NCI-H2029 treated with DMSO at 0.1 percent for 48 hours (cell line): ENCODE measurements at regions not wholly inside any gene's neighbourhood (a gene's known extent, or its start where the extent isn't known, plus 50 kb on each side); places are given as distances from the start of the nearest gene placed in this dataset.
"Not testable (repeated sequence)": the region's sequence is repeated elsewhere in the genome, so short reads cannot be mapped to it uniquely, and the experiment has no call there.

ENCODE experiments used
- DNase-seq: peaks from one replicate; lab custom pipeline; 2025; lab: John Stamatoyannopoulos, UW

DNA sequence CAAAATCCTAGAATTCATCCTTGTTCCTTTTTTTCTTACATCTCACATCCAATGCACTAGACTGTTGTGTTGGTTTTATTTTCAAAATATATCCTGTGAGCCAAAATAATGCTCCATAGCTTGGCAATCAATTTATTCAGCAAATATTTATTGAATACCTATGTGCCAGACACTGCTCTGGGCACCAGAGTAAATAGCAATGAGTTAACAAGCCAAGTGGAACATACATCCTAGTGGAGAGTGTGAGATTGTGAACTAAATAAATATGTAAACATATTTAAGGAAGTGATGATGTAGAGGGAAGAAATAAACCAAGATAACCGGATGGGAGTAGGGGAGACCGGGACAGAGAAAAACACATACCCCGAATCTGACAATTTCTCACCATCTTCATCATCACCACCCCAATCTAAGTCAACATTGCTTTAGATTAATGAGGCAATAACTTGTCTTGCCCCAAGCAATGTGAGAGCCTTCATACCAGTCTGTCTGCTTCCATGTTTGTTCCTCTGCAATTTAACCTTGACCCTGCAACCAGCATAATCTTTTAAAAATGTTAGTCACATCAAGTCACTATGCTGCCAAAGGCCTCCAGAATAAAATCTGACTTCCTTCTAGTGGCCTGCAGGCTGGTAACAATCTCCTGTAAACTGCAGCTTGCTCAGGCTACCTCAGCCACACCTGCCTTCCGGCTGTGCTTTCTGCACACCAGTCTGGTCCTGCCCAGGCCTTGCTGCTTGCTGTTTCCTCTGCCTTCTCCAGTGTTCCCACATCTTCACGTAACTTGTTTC is 199.2 kb downstream of the DLEU7 start:
- no peak for DNase-seq

DNA sequence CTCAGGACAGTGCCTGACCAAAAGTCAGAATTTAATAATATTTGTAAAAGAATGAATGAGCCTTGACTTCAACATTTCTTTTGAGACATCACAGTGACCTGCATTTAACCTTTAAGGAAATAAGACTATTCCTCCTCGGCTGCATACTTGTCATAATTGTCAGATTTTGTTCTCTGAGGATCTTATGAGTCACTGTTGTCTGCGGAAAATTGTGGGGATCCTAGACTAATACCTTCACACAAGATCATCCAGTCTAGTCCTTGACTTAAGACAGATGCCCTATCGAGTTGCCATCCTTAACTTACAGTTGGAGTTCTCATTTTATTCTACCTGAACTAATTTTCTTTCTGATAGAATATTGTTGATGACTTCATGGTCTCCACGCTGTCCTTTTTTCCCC is 198.4 kb downstream of the DLEU7 start:
- no peak for DNase-seq

DNA sequence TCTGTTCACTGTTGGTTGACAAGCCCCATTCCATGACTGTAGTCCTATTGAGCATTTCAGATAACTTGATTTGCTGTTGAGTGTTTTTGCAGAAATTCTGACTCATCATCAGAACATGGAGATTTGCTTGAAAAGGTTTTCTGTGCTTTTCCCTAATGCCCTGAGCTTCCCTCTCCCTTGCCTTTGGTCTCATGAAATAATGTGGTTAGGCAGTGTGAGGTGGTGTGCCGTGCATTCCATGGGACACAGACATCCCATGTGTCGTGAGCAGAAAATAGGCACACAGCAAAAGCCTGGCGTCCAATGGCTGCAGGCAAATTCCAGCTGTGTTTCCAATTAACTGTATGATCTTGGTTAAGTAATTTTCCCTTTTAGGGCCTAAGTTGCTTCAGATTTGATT is 197.4 kb downstream of the DLEU7 start:
- no peak for DNase-seq

DNA sequence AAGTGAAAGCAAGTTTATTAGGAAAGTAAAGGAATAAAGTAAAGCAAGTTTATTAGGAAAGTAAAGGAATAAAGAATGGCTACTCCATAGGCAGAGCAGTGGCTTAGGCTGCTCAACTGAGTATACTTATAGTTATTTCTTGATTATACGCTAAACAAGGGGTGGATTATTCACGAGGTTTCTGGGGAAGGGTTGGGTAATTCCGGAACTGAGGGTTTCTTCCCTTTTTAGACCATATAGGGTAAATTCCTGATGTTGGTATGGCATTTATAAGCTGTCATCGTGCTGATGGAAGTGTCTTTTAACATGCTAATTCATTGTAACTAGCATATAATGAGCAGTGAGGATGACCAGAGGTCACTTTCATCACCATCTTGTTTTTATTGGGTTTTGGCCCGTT is 194.3 kb downstream of the DLEU7 start:
- no peak for DNase-seq

DNA sequence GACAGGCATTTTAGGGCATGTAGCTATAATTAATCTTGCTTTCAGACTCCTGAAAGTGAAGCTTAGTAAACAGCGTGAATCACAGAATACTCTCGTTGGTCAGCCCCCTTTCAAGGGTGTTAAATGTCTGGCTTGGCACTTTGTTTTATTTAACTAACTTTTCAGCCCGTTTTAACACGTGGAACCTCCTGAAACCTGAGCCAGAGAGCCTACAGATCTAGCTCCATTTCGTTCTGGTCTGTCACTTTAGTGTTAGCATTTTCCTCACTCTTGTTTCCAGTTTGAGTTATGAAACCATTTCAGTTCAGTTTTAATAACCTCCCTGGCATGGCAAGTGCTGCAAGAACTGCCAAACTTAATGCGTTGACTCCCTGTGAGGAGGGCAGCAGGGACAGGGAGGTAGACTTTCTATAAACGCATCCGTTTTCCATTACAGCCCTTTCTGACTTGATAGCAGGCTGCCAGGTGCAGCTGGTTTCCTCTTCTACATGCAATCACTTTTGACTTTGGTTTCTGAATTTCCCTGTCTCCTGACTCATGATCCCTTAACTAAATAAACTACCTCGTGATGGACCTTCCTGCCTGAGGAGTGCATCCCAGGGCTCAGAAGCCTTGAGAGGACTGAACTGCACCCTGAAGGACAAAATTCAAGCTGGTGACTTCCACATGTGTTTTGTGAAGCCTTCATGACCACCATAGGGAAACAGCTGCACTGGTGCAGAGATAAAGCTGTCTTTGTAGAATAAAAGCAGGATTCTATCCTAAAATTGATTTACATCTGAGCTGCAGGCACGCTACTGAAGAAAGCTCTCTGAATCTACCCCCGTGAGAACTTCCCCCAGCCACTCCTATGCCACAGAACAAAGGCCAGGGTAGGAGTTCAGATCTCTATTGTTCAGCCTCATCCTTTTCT is 192.6 kb downstream of the DLEU7 start:
- DNase-seq, result no peak

DNA sequence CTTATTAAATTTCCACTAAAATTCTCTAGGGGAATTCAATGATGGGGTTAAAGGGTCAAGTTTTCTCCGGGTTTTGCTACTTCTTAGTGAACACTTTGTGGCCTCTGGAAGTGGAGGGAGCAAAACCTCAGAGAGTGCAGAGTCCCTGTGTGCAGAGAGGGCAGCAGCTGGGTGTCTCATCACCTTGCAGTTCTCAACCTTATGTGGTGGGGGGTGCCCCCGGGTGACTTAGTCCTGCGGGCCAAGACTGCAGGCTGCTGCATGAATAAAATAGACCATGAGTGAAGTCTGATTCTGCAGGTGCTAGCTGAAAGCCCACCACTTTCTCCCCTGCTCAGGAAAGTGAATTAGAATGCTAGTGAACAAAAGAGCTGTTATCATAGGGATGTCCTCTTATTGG is 191.6 kb downstream of the DLEU7 start:
- DNase-seq, result no peak

DNA sequence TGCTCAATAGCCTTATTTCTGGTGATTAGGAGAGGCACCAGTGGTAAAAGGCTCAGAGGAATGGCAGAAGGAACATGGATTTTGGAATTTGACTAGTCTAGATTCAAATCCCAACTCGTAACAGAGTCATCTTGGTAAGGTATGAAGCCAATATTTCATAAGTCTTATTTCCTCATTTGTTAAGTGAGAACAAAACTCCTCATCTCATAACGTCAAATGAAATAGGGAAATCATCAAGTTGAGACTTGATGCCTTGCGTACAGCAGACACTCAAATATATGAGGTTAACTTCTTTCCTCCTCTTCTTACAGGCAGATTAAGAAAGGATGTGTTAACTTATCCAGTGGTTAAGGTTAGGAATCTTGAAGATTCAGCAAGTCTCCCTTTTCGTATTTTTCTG is 189.2 kb downstream of the DLEU7 start:
- DNase-seq, result no peak

DNA sequence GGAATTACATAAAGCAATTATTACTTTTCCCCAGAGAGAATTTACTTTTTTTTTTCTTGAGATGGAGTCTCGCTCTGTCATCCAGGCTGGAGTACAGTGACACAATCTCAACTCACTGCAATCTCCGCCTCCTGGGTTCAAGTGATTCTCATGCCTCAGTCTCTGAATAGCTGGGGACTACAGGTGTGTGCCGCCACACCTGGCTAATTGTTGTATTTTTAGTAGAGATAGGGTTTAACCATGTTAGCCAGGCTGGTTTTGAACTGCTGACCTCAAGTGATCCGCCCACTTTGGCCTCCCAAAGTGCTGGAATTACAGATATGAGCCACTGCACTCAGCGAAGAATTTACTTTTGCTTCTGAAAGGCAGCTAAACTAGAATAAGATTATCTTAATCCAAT is 181.6 kb downstream of the DLEU7 start:
- DNase-seq, result not testable (repeated sequence)

DNA sequence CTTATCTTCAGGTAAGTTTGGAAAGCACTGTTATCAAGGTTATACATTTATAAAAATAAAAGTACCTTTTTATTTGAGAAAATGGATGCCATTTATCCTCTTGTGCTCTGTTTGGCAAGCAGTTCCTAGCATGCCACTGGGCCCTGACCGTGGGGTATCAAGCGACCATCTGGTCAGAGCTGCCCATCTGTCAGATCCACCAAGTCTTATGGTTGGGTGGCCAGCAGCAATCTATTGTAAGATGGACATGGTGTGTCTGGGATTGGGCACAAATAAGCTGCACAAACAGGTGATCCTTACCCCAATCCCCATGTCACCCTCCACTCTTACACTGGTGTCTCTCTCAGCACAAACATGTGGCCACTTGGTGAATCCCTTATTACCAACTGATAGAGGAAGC is 178.5 kb downstream of the DLEU7 start:
- DNase-seq, result no peak

DNA sequence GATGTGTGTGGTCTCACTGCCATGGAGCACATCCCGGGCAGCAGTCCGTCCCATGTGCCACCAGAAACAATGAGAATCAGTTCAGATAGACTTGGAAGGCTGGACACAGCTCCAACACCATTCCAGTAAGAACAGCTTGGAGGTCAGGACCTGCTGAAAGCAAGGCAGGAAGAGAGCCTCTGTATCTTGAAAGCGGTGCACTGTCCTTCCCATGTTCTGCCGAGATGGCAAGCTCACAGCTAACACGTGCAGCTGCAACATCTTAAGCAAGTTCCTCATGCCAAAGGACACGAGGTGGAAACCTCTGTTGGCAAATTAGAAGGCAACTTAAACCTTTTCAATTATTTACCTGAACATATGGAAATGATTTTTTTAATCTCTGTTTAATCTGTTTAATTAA is 175.4 kb downstream of the DLEU7 start:
- no peak for DNase-seq

DNA sequence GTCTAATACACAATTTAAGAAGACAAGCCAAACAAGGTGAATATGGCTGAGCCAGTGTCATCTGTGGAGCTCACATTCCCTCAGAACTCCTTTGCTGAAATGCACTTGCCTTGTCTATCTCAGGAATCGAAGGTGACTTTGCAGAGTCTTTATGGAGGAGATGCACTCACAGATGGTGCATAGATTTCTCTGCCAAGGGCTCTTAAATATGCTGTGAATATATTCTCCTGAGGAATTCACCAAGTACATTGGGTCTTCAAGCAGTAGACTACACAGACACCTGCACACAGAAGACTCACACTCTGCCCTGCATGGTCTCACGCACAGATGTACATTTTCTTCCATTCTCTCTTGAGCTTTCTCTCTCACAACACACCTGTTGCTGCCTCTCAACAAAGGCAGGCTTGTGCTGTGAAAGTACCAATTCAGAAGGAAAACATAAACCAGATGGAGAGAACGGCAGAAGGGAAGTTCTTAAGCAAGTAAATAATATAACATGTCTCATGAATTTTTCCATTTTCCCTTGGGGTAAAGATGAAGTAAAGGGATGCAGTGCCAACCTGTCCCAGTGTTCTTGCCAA is 174.7 kb downstream of the DLEU7 start:
- DNase-seq, result no peak

DNA sequence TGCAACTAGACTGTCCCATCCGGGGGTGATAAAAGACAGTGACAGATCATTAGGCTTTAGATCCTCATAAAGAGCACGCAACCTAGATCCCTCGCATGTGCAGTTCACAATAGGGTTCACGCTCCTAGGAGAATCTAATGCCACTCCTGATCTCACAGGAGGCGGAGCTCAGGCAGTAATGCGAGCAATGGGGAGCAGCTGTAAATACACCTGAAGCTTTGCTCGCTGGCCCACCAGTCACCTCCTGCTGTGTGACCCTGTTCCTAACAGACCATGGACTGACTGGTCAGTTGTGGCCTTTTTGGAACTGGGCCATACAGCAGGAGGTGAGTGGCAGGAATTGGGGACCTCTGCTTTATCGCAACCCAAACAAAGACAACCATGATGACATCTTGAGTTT is 173.2 kb downstream of the DLEU7 start:
- DNase-seq, result no peak

DNA sequence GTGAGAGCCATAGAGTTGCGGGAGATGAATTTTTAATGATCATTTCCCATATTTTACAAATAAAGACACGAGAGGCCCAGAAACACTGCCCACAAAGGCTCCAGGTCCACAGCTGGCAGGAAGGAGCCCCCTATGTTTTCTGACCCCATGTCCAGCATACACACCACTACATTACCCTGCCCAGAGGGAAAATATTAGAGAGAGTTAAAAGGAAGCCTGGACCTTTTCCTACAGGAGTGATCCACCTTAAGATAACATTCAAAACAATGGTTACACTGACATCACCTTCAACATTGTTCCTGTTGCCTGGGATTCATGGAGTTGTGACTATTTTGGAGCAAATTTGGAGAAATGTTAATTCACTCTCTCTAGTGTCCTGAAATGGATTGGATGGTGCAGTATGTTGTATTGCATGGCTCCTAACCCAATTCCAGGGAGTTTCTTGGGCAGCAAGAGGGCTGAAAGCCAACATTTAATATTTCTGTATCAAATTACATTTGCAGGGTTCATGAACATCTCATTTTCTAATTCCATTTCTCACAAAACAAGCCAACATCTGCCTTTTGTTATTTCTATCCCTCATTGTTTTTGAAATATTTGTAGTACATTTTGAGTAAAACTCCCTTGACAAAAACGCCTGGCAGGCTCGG is 172.5 kb downstream of the DLEU7 start:
- DNase-seq, result no peak

DNA sequence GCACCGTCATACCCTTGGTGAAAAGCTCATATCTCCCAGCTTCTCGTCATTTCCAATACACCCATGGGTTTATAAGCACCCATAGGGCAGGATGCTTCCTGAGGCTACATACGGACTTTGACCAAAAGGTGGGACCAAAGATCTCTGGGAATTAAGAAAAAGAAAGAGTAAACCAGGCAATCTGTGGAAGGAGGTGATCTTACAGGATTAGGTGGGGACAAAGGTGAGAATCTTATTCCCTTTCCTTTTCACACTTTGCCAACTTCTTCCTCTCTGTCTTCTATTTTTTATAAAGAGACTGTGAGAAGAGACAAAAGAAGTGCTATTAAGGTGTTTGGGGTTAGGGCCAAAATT is 172.0 kb downstream of the DLEU7 start:
- DNase-seq, result no peak

DNA sequence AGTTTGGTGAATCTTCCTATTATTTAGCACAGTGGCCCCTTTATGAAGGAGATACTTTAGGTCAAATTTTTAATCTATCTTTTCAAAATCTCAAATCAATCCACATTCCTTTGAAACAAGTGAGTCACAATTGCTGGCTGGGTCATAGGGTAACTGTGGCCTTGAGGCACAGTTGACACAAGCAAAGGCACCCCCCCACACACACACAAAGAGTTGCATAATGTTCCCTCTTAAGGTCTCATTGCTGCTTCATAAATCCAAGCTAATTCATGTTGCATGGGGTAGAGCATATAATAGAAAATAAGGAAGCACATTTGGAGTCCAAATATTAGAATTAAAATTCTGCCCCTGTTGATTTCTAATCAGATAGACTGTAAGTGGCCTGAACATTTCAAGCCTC is 171.5 kb downstream of the DLEU7 start:
- DNase-seq, result no peak

DNA sequence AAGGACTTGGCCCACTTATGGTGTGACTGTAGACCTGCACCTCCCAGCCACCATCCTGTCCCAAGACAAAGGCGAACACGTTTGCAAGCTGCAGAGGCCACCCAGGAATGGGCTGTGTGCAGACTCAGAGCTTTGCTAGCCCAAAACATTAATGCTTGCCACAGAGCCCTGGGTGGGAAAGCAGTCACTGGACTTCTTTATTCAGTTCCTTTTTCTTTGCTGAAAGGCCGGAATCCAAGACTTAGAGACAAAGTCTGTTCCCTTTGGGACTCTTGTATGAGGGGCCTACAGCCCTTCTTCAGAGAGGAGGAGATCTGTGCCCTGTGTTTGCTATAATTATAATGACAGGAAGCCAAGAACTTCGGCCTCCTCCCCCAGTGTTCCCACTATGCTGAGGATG is 167.8 kb downstream of the DLEU7 start:
- DNase-seq, result no peak

DNA sequence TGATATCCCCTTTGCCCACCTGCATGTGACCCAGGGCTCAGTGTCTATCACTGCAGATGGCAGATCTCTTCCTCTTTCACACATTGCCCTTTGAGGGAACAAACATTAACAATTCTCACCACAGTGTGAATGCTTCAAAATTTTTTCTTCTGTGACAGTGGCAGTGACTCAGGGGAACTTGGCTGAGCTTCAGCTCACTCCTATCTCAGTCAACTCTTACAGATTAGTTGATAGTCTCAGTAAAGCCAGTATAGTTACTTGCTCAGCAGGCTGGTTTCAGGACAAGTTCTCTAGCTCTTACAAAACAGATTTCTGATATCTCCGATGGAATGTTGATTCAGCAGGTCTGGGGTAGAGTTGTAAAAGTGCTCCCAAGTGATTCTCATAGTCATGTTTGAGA is 166.9 kb downstream of the DLEU7 start:
- DNase-seq, result no peak

DNA sequence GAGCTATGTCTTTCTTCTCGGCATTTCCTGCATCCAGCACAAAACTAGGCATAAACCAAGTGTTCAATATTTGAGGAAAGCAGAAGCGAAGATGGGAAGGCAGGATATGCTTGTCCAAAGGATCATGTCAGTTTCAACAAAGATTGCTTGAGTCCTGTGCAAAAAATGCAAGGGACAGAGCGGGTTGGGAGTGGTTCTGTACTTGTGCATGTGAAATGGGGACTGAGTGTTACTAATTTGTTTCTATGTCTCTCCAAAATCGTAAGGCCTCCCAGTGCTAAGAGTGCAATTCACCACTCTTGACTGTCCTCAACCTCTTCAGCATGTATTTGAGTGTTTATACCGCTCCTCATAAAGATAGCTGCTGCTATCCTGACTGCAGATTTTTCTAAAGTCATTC is 166.2 kb downstream of the DLEU7 start:
- no peak for DNase-seq

DNA sequence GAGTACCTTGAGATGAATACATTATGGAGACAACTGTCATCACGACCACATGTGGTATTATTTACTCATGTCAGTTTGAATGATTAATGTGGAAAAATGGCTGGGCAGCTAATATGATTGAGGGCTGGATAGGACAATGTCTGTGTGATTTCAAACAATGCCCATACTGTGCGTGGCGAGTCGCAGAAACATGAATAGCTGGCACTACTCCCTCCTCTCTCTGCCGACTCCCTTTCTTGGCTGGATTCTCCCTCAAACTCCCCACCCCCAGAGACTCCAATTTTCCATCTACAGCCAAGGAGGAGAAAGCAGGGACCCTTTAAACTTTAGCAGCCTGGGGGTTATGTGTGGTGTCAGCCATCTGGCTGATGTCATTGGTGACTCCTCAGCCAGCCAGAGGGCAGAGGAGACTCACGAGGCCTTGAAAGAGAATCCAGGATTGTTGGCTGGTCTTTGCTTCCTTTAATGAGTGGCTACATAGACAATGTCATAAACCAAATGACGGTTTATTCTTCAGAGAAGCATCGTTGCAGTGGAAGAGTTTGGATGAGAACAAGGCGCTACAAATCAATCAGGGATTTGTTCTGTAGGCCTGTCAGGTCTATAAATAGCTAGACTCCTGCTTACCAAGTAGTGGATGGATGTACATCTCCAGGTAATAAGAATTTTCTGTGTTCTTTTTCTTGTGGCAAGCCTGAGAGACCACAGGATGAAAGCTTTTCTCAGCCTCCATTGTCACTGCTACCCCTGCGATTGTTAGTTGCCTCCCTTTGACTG is 165.6 kb downstream of the DLEU7 start:
- no peak for DNase-seq

DNA sequence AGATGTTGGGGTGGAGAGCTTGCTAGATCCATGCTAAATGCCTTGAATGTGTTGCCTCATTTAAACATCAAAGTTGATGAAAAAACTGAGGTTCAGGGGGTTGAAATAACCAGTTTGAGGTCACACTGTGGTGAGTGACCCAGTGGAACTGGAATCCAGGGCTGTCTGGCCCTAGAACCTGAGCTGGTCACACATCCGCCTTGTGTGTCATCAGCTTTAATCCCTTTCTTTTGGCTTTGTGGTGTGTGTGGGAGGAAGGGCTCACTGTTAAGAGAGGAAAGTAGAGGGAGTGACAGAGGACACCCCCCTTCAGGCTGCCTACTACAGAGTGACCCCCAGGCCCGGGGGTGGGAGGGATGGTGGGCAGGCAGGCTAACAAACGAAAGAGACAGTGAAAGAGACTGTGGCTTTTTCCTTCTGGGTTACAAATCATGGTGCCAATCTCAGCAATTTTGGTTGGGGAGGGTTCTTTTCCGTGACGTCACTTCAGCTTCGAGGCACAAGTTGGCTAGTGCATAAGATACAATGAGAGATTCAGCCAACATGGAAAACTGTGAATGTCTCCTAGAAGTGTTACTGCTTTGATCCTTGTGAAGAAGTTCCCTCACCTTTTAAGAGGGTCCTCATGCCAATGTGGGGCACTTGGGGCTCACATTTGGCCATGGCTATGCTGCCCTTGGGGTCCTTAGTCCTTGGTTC is 164.9 kb downstream of the DLEU7 start:
- DNase-seq, result no peak

DNA sequence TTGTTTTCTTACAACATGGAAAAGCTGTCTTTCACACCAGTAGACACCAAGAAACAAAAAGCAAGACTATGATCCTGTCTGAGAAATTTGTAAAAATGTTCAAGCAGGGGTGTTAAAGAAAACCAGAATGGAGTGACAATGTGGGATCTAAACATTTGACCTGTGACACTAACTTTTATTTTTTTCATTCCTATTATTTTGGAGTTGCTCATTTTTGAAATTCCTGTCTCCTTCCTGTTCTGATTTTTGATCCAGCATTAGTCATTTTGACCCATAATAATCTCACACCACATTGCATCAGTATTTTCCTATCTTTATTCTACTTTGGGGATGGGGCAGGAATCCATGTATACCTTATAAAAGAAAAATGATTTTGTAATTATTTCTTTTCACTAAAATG is 164.2 kb downstream of the DLEU7 start:
- DNase-seq, result no peak
